Osteoblast (primary cell): ENCODE measurements at regions not wholly inside any gene's neighbourhood (a gene's known extent, or its start where the extent isn't known, plus 50 kb on each side); places are given as distances from the start of the nearest gene placed in this dataset.

Source experiments
- DNase-seq: peaks from one replicate; pipeline ENCODE4 v3.0.0; 2011; ENCODE audit warnings: low spot score, mixed read lengths; ENCODE audit not compliant: insufficient read length; ENCODE audit errors: missing footprints
- H2AFZ ChIP-seq: 2 replicates; pipeline ENCODE4 v1.6.0; 2011; ENCODE audit warnings: mild to moderate bottlenecking, low read length
- H3K27ac ChIP-seq: 2 replicates; pipeline ENCODE4 v1.5.1; 2011; ENCODE audit warnings: mild to moderate bottlenecking, low read depth, low read length, moderate library complexity
- H3K27me3 ChIP-seq: 2 replicates; pipeline ENCODE4 v1.6.0; 2012; ENCODE audit warnings: mild to moderate bottlenecking, control low read depth, inconsistent platforms, low read length, moderate library complexity; ENCODE audit not compliant: insufficient read depth
- H3K36me3 ChIP-seq: 2 replicates; pipeline ENCODE4 v1.5.1; 2011; ENCODE audit warnings: mild to moderate bottlenecking, low read length, control low read depth, moderate library complexity; ENCODE audit not compliant: insufficient read depth
- H3K4me1 ChIP-seq: 2 replicates; pipeline ENCODE4 v1.5.1; 2011; ENCODE audit warnings: mild to moderate bottlenecking, low read length, control low read depth, moderate library complexity; ENCODE audit not compliant: insufficient read depth
- H3K4me2 ChIP-seq: 2 replicates; pipeline ENCODE4 v1.6.0; 2011; ENCODE audit warnings: mild to moderate bottlenecking, low read length; ENCODE audit not compliant: insufficient read depth
- H3K4me3 ChIP-seq: fragments of 200-600 bp; sonication (generic); 3 replicates; pipeline ENCODE4 v1.5.1; 2012; ENCODE audit warnings: mild to moderate bottlenecking, low read length, inconsistent platforms; ENCODE audit not compliant: insufficient read depth
- H3K79me2 ChIP-seq: 2 replicates; pipeline ENCODE4 v1.6.0; 2012; ENCODE audit warnings: mild to moderate bottlenecking, low read length, control low read depth, inconsistent platforms; ENCODE audit not compliant: insufficient read depth
- H3K9me3 ChIP-seq: 2 replicates; pipeline ENCODE4 v1.5.1; 2011; ENCODE audit warnings: low read depth, low read length, control low read depth
- H4K20me1 ChIP-seq: 2 replicates; pipeline ENCODE4 v1.6.0; 2012; ENCODE audit warnings: mild to moderate bottlenecking, low read length, control low read depth; ENCODE audit not compliant: insufficient read depth
- CTCF ChIP-seq: IDR thresholded peaks from 2 replicates; pipeline ENCODE4 v1.5.1; 2011; ENCODE audit warnings: mild to moderate bottlenecking, low read depth, low read length, moderate library complexity; ENCODE audit errors: extremely low read depth

DNA sequence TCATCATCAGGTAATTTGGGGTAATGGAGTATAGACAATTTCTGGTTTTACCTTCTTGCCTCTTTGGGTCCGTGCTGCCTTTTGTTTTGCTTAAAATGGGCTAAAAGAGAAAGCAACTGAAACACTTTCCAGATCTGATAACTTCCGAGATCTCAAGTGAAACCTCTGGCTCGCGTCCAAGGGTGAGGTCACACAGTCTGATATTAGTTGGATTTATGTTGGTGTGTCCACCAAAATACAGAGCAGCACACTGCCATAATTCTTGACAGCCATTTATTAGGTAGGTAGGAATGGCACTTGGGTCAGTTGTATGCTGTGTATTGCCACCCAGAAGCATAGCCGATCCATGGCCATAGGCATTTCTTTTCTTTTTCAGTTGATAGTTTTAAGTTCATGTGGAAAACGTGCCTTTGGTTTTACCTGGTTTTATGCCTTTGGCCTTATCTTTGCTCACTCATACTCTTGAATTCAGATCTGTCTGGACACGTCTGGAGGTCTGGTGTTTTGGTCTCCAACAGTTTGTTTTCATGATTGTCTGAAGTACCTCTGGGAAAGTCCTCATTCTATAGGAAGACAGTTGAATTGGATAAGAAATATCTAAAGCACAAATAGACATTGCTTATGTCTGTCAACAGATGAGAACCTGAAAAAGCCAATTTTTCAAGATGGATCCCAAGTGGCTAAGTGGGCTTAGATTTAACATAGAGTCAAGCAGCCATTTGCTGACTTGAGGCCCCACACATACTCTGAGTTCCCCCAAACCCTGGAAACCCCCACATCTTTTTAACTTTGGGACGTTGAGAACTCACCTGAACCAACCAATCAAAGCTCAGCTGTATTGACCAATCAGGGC is 320.8 kb downstream of the SOX4 start:
- Histone ChIP-seq H3K36me3 (no peaks in the 10 kb centered on the region), H2AFZ (no peak overlapping the region), H3K27me3 (no peaks in the 10 kb centered on the region), H3K79me2 (no peaks in the 10 kb centered on the region), H3K9me3 (no peaks in the 10 kb centered on the region), H3K4me2 (no peak overlapping the region), H3K27ac (no peak overlapping the region), H3K4me1 (peaks cover 10% of the 10 kb centered on the region), H3K4me3 (no peak overlapping the region), H4K20me1 (no peaks in the 10 kb centered on the region)
- no peak for DNase-seq
- TF ChIP-seq CTCF = no peak

- TF ChIP-seq CTCF = no peak
- Histone ChIP-seq H3K4me1 (peaks cover 10% of the 10 kb centered on the region), H3K4me2 (peak overlapping the region; percentile 92), H3K27ac (peak overlapping the region; percentile 50), H4K20me1 (no peaks in the 10 kb centered on the region), H3K4me3 (peak overlapping the region; percentile 69), H3K79me2 (no peaks in the 10 kb centered on the region), H3K9me3 (no peaks in the 10 kb centered on the region), H2AFZ (peak overlapping the region; percentile 55), H3K27me3 (no peaks in the 10 kb centered on the region), H3K36me3 (no peaks in the 10 kb centered on the region)
- DNase-seq = peak; percentile 78
These were observed 322.2 kb downstream of the SOX4 start for GRCh38 chr6:21915707-21916260.

DNA sequence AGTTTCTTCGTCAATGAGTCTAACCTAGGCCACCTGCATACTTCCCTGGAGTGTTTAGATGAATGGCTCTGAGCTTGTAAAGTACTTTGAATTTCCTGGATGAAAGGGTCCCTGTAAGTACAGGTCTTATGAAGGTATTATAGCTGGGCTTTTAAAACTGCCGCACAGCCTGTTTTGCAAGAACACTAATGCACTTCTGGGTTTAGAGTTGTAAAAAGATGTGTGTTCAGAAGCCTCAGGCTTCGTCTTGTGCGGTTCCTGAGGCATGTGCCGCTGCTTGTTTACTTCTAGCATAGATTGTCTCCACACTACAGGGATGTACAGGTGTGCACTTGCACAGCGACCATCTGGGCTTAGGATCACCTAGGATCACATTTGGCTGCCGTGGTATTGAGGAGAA is 324.5 kb downstream of the SOX4 start:
- Histone ChIP-seq H3K27ac (no peak overlapping the region), H3K27me3 (no peaks in the 10 kb centered on the region), H3K4me3 (no peak overlapping the region), H3K36me3 (no peaks in the 10 kb centered on the region), H3K79me2 (no peaks in the 10 kb centered on the region), H3K4me2 (no peak overlapping the region), H3K4me1 (peaks cover 15% of the 10 kb centered on the region), H4K20me1 (no peaks in the 10 kb centered on the region), H3K9me3 (no peaks in the 10 kb centered on the region), H2AFZ (no peak overlapping the region)
- no peak for TF ChIP-seq CTCF
- no peak for DNase-seq

GRCh38 chr6:21918666-21919065 is 325.1 kb downstream of the SOX4 start:
- H2AFZ ChIP-seq = no peak overlapping the region
- no peaks in the 10 kb centered on the region for H3K36me3 ChIP-seq
- H3K9me3 ChIP-seq = no peaks in the 10 kb centered on the region
- no peak overlapping the region for H3K4me3 ChIP-seq
- peaks cover 15% of the 10 kb centered on the region for H3K4me1 ChIP-seq
- H3K27me3 ChIP-seq = no peaks in the 10 kb centered on the region
- no peak overlapping the region for H3K4me2 ChIP-seq
- H3K27ac ChIP-seq = no peak overlapping the region
- H3K79me2 ChIP-seq = no peaks in the 10 kb centered on the region
- DNase-seq = no peak
- TF ChIP-seq CTCF = no peak
- no peaks in the 10 kb centered on the region for H4K20me1 ChIP-seq
